ENCODE measurements at regions not wholly inside any gene's neighbourhood (a gene's known extent, or its start where the extent isn't known, plus 50 kb on each side); places are given as distances from the start of the nearest gene placed in this dataset.

DNA sequence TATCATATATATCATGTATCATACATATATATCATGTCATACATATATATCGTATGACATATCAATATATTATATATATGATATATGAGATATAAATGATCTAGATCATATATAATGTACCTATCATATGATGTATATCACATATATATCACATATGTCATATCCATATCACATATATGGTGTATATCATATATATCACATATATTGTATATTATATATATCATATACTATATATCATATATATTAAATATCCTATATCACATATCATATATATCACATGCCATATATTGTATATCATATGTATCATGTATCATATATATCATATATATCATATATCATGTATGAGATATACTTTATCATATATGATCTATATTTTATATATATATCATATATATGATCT, 355.9 kb upstream of the RBFOX1 start:
- H3K27me3 ChIP-seq (ENCODE audit: control insufficient read depth, insufficient read depth, low read length): no peaks in the 10 kb centered on the region
- DNase-seq (ENCODE audit: low read depth): no peak
- H3K36me3 ChIP-seq (ENCODE audit: control insufficient read depth, insufficient read depth, low read length): no peaks in the 10 kb centered on the region
- H3K4me3 ChIP-seq (ENCODE audit: low read depth, low read length): no peak overlapping the region
- TF ChIP-seq, protein P1, sequence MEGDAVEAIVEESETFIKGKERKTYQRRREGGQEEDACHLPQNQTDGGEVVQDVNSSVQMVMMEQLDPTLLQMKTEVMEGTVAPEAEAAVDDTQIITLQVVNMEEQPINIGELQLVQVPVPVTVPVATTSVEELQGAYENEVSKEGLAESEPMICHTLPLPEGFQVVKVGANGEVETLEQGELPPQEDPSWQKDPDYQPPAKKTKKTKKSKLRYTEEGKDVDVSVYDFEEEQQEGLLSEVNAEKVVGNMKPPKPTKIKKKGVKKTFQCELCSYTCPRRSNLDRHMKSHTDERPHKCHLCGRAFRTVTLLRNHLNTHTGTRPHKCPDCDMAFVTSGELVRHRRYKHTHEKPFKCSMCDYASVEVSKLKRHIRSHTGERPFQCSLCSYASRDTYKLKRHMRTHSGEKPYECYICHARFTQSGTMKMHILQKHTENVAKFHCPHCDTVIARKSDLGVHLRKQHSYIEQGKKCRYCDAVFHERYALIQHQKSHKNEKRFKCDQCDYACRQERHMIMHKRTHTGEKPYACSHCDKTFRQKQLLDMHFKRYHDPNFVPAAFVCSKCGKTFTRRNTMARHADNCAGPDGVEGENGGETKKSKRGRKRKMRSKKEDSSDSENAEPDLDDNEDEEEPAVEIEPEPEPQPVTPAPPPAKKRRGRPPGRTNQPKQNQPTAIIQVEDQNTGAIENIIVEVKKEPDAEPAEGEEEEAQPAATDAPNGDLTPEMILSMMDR (IDR thresholded peaks at IDR 0.05; ENCODE audit: insufficient read depth, low read depth, low read length): no peak
- POLR2A ChIA-PET: no interaction called here
- CTCF ChIA-PET: no interaction called here

DNA sequence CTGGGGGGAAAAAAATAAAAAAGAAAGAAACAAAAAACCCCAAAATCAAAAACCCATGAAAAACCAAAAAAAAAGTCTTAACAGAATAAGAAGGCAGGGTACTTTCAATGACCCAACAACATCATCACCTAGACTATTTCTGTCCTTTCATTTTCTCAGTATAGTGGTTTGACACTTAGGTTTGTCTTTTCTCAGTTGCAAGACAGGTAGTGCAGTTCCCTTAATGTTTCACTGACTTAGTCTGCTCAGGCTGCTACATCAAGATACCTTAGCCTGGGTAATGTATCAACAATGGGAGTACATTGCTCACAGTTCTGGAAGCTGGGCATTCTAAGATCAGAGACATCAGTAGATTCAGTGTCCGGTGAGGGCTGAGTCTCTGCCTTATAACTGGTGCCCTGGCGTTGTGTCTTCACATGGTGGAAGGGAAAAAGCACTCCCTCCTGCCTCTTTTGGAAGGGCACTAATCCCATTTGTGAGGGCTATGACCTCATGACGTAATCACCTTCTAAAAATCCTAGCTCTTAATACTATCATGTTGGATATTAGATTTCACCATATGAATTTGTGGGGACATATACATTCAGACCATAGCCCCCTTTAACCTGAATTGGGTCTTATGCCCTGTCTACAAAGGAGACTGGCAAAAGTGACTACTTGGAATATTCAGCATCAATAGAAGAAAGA, 362.3 kb upstream of the RBFOX1 start:
- POLR2A ChIA-PET: no interaction called here
- no peak overlapping the region for H3K4me3 ChIP-seq (ENCODE audit: low read depth, low read length)
- TF ChIP-seq, protein P1 (IDR thresholded peaks at IDR 0.05; ENCODE audit: insufficient read depth, low read depth, low read length): no peak
- no peaks in the 10 kb centered on the region for H3K27me3 ChIP-seq (ENCODE audit: control insufficient read depth, insufficient read depth, low read length)
- no peaks in the 10 kb centered on the region for H3K36me3 ChIP-seq (ENCODE audit: control insufficient read depth, insufficient read depth, low read length)
- DNase-seq (ENCODE audit: low read depth): no peak
- CTCF ChIA-PET: no interaction called here

DNA sequence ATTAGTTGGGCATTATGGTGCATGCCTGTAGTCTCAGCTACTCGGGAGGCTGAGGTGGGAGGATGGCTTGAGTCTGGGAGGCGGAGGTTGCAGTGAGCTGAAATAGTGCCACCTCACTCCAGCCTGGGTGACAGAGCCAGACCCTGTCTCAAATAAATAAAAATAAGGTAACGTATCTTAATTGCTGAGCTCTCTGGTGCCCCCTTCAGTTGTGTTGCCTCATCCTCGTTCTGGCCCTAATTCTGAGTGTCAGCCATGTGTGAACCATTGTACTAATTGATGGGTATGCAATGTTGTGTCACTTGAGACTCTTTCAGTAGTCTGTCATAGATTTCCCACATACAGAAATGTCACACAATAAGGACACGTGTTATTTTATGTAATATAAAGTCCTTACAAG, 363.1 kb upstream of the RBFOX1 start:
- ChIA-PET CTCF (no interaction called here), POLR2A (no interaction called here)
- H3K4me3 ChIP-seq (ENCODE audit: low read depth, low read length): no peak overlapping the region
- no peaks in the 10 kb centered on the region for H3K36me3 ChIP-seq (ENCODE audit: control insufficient read depth, insufficient read depth, low read length)
- TF ChIP-seq, protein P1 (IDR thresholded peaks at IDR 0.05; ENCODE audit: insufficient read depth, low read depth, low read length): no peak
- H3K27me3 ChIP-seq (ENCODE audit: control insufficient read depth, insufficient read depth, low read length): no peaks in the 10 kb centered on the region
- DNase-seq (ENCODE audit: low read depth): no peak

DNA sequence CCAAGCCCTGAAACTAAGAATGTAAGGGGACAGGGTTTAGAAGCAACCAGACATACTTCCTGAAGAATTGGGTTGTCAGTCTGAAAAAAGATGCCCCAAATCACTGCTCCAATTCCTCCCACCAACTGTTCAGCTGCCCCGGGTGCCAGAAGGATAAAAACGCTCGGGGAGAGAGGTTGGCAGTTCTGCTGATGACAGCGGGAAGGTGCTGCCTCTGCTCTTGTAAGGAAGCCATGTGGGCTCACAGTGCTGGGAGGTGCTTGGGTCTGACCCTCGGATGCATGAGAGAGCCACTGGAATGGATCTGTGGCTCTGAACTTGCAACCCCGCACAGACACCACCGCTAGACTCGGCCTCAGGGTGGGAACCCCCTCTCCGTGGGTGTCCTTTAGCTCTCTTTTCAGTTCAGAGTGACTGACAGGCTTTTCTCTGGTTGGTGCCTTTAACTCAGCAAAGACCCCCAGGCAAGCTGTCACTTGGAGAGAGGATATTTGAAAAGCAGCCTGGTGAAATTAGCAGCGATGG, 364.8 kb upstream of the RBFOX1 start:
- POLR2A ChIA-PET: no interaction called here

DNA sequence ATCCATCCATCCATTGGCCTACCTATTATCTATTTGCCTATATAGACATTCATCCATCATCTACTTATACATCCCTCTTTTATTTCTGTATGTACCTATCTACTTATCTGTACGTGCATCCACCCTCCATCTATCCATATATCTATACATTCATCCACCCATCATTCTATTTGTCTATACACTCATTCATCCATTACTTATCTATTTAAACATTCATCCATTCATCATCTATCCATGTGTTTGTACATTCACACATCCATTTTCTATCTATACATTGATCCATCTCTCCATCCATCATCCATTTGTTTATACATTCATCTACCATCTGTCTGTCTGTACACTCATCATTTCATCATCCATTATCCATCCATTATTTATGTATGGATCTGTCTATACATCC, 365.7 kb upstream of the RBFOX1 start:
- no peak for DNase-seq (ENCODE audit: low read depth)
- TF ChIP-seq, protein P1 (IDR thresholded peaks at IDR 0.05; ENCODE audit: insufficient read depth, low read depth, low read length): no peak
- no peaks in the 10 kb centered on the region for H3K27me3 ChIP-seq (ENCODE audit: control insufficient read depth, insufficient read depth, low read length)
- CTCF ChIA-PET: no interaction called here
- H3K36me3 ChIP-seq (ENCODE audit: control insufficient read depth, insufficient read depth, low read length): no peaks in the 10 kb centered on the region
- no peak overlapping the region for H3K4me3 ChIP-seq (ENCODE audit: low read depth, low read length)
- POLR2A ChIA-PET: no interaction called here

More for the DNA sequence above, 364.8 kb upstream of the RBFOX1 start:
- Histone ChIP-seq H3K36me3 (ENCODE audit: control insufficient read depth, insufficient read depth, low read length) (no peaks in the 10 kb centered on the region), H3K27me3 (ENCODE audit: control insufficient read depth, insufficient read depth, low read length) (no peaks in the 10 kb centered on the region), H3K4me3 (ENCODE audit: low read depth, low read length) (no peak overlapping the region)
- no peak for DNase-seq (ENCODE audit: low read depth)
- CTCF ChIA-PET: no interaction called here
- TF ChIP-seq, protein P1 (IDR thresholded peaks at IDR 0.05; ENCODE audit: insufficient read depth, low read depth, low read length): no peak
